ENCODE measurements at regions not wholly inside any gene's neighbourhood (a gene's known extent, or its start where the extent isn't known, plus 50 kb on each side); places are given as distances from the start of the nearest gene placed in this dataset.

- Histone ChIP-seq H3K4me2 (ENCODE audit: control insufficient read depth, extremely low read depth, insufficient read depth, low read depth, low read length) (no peak overlapping the region), H4K20me1 (ENCODE audit: control insufficient read depth, extremely low read depth, insufficient read depth, low read length) (no peaks in the 10 kb centered on the region), H2AFZ (ENCODE audit: control insufficient read depth, low read length) (no peak overlapping the region), H3K79me2 (ENCODE audit: control insufficient read depth, insufficient read depth, low read length) (no peaks in the 10 kb centered on the region), H3K36me3 (ENCODE audit: control insufficient read depth in 2 of 2, extremely low read depth in 1 of 2, insufficient read depth in 2 of 2, low read length in 2 of 2) (no peaks in the 10 kb centered on the region), H3K9me3 (ENCODE audit: control insufficient read depth, low read depth, low read length) (no peaks in the 10 kb centered on the region), H3K27me3 (ENCODE audit: control insufficient read depth, extremely low read depth, insufficient read depth, low read length) (no peaks in the 10 kb centered on the region), H3K27ac (ENCODE audit: control insufficient read depth, insufficient read depth, low read length) (no peak overlapping the region), H3K4me3 (ENCODE audit: control insufficient read depth in 2 of 3, extremely low read depth in 1 of 3, insufficient read depth in 2 of 3, low read depth in 1 of 3, low read length in 3 of 3) (no peak overlapping the region), H3K4me1 (ENCODE audit: control insufficient read depth, extremely low read depth, insufficient read depth, low read length) (no peaks in the 10 kb centered on the region), H3K9ac (ENCODE audit: control insufficient read depth, extremely low read depth, insufficient read depth, low read length) (no peak overlapping the region), H3K9me1 (ENCODE audit: control insufficient read depth, extremely low read depth, insufficient read depth, low read length) (no peaks in the 10 kb centered on the region)
- dilution Hi-C loops (cut with MboI; ENCODE audit: extremely low pct_ligation_motif_present, low sequenced_read_pairs): no loop called here
- DNase-seq (ENCODE audit: low read depth, low spot score) (no peak), FAIRE-seq (no peak)
- TF ChIP-seq, protein P1, sequence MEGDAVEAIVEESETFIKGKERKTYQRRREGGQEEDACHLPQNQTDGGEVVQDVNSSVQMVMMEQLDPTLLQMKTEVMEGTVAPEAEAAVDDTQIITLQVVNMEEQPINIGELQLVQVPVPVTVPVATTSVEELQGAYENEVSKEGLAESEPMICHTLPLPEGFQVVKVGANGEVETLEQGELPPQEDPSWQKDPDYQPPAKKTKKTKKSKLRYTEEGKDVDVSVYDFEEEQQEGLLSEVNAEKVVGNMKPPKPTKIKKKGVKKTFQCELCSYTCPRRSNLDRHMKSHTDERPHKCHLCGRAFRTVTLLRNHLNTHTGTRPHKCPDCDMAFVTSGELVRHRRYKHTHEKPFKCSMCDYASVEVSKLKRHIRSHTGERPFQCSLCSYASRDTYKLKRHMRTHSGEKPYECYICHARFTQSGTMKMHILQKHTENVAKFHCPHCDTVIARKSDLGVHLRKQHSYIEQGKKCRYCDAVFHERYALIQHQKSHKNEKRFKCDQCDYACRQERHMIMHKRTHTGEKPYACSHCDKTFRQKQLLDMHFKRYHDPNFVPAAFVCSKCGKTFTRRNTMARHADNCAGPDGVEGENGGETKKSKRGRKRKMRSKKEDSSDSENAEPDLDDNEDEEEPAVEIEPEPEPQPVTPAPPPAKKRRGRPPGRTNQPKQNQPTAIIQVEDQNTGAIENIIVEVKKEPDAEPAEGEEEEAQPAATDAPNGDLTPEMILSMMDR (optimal IDR thresholded peaks at IDR 0.05 in 1 of 3, IDR thresholded peaks at IDR 0.05 in 1 of 3, conservative IDR thresholded peaks at IDR 0.05 in 1 of 3; ENCODE audit: extremely low read depth in 1 of 3, insufficient read depth in 2 of 3, low read length in 3 of 3): no peak
- no peak for TF ChIP-seq EZH2 (IDR thresholded peaks at IDR 0.05; ENCODE audit: low read length)
Observed at GRCh38 chr3:15886521-15886920, 88.7 kb upstream of the ANKRD28 start.

DNA sequence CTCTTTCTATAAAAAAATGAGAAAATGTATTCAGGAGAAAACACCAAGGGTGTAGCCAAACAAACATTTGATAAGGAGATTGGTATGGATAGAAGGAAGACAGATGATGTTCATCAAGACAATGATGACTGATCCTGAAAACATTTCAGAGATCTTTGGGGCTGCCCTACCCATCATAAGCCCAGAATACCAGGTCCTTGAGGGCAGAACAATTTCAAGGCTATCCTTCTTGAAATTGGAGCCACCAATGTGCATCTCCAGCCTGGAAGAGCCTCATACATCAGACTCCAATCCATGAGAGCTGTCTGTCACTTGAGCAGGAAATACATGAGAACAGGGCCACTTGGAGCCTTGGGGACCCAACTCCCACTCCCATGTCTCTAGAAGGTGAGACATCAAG, 89.5 kb upstream of the ANKRD28 start:
- Histone ChIP-seq H3K9ac (ENCODE audit: control insufficient read depth, extremely low read depth, insufficient read depth, low read length) (no peak overlapping the region), H3K4me3 (ENCODE audit: control insufficient read depth in 2 of 3, extremely low read depth in 1 of 3, insufficient read depth in 2 of 3, low read depth in 1 of 3, low read length in 3 of 3) (no peak overlapping the region), H3K9me1 (ENCODE audit: control insufficient read depth, extremely low read depth, insufficient read depth, low read length) (no peaks in the 10 kb centered on the region), H3K27ac (ENCODE audit: control insufficient read depth, insufficient read depth, low read length) (no peak overlapping the region), H2AFZ (ENCODE audit: control insufficient read depth, low read length) (no peak overlapping the region), H4K20me1 (ENCODE audit: control insufficient read depth, extremely low read depth, insufficient read depth, low read length) (no peaks in the 10 kb centered on the region), H3K9me3 (ENCODE audit: control insufficient read depth, low read depth, low read length) (no peaks in the 10 kb centered on the region), H3K27me3 (ENCODE audit: control insufficient read depth, extremely low read depth, insufficient read depth, low read length) (no peaks in the 10 kb centered on the region), H3K79me2 (ENCODE audit: control insufficient read depth, insufficient read depth, low read length) (no peaks in the 10 kb centered on the region), H3K4me1 (ENCODE audit: control insufficient read depth, extremely low read depth, insufficient read depth, low read length) (no peaks in the 10 kb centered on the region), H3K4me2 (ENCODE audit: control insufficient read depth, extremely low read depth, insufficient read depth, low read depth, low read length) (no peak overlapping the region), H3K36me3 (ENCODE audit: control insufficient read depth in 2 of 2, extremely low read depth in 1 of 2, insufficient read depth in 2 of 2, low read length in 2 of 2) (no peaks in the 10 kb centered on the region)
- DNase-seq (ENCODE audit: low read depth, low spot score) (no peak), FAIRE-seq (no peak)
- TF ChIP-seq, protein P1 (optimal IDR thresholded peaks at IDR 0.05 in 1 of 3, IDR thresholded peaks at IDR 0.05 in 1 of 3, conservative IDR thresholded peaks at IDR 0.05 in 1 of 3; ENCODE audit: extremely low read depth in 1 of 3, insufficient read depth in 2 of 3, low read length in 3 of 3): no peak
- no peak for TF ChIP-seq EZH2 (IDR thresholded peaks at IDR 0.05; ENCODE audit: low read length)
- dilution Hi-C loops (cut with MboI; ENCODE audit: extremely low pct_ligation_motif_present, low sequenced_read_pairs): no loop called here

Data from keratinocyte (primary cell).